HFF-Myc (cell line): ENCODE measurements at regions not wholly inside any gene's neighbourhood (a gene's known extent, or its start where the extent isn't known, plus 50 kb on each side); places are given as distances from the start of the nearest gene placed in this dataset.
"Not testable (repeated sequence)": the region's sequence is repeated elsewhere in the genome, so short reads cannot be mapped to it uniquely, and the experiment has no call there.

Experiments
- DNase-seq: peaks from one replicate; pipeline ENCODE4 v3.0.0-alpha.2; 2011; ENCODE audit warnings: low read depth; ENCODE audit errors: extremely low read depth
- H3K4me3 ChIP-seq: replicated peaks from 2 replicates; pipeline ENCODE4 v1.5.1; 2011; ENCODE audit warnings: low read depth, mild to moderate bottlenecking, control low read depth, low read length
- CTCF ChIP-seq: IDR thresholded peaks from 2 replicates; pipeline ENCODE4 v1.5.1; 2012; ENCODE audit warnings: mild to moderate bottlenecking, low read depth, low read length, control low read depth; ENCODE audit errors: missing control alignments

- no peak overlapping the region for H3K4me3 ChIP-seq
- no peak for TF ChIP-seq CTCF
- DNase-seq: no peak
These were observed 312.3 kb upstream of the DKK2 start for GRCh38 chr4:107348188-107349050.

- TF ChIP-seq CTCF: no peak
- H3K4me3 ChIP-seq: no peak overlapping the region
- no peak for DNase-seq
These were observed 297.4 kb upstream of the DKK2 start for GRCh38 chr4:107333518-107333917.

GRCh38 chr4:107332656-107333055 is 296.5 kb upstream of the DKK2 start:
- not testable (repeated sequence) for DNase-seq, H3K4me3 ChIP-seq

- no peak for DNase-seq
- TF ChIP-seq CTCF: no peak
- H3K4me3 ChIP-seq: no peak overlapping the region
These were observed 294.8 kb upstream of the DKK2 start for GRCh38 chr4:107330916-107331315.

GRCh38 chr4:107319386-107319785 is 283.3 kb upstream of the DKK2 start:
- no peak overlapping the region for H3K4me3 ChIP-seq
- no peak for TF ChIP-seq CTCF
- no peak for DNase-seq

- TF ChIP-seq CTCF: no peak
- no peak for DNase-seq
- no peak overlapping the region for H3K4me3 ChIP-seq
These were observed 282.0 kb upstream of the DKK2 start for GRCh38 chr4:107318078-107318477.

- no peak for DNase-seq
- no peak overlapping the region for H3K4me3 ChIP-seq
- TF ChIP-seq CTCF: no peak
These were observed 281.5 kb upstream of the DKK2 start for GRCh38 chr4:107317611-107318010.
